NOMO-1 (cell line): ENCODE measurements at regions not wholly inside any gene's neighbourhood (a gene's known extent, or its start where the extent isn't known, plus 50 kb on each side); places are given as distances from the start of the nearest gene placed in this dataset.
"Not testable (repeated sequence)": the region's sequence is repeated elsewhere in the genome, so short reads cannot be mapped to it uniquely, and the experiment has no call there.

Source experiments
- DNase-seq, 2 experiments: peaks; one replicate each; lab custom pipeline; 2025; ENCODE audit not compliant: unreplicated experiment in 2 of 2; lab: John Stamatoyannopoulos, UW

DNA sequence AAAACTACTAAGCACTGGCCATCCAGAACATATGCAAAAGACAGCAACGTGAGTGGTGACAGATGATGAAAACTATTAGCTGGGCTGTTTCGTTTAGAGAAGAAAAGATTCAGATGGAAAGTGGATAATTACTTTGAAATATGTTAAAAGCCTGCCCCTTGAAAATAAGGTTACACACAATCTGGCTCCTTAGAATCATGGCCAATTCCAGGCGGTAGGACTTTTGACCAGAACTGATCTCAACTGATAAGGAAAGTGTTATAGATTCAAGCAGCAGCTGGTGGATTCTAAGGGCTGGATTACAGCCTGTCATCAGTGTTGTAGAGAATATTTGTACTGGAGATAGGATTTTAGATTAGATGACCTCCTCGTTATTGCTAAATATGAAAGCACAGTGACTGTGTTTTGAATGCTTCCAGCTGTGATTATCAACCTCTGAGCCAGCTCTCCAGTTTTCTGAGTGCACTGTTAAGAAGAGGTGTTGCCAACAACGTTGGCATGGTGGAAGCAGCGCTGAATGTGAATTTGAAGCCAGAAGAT, 75.1 kb downstream of the KBTBD2 start:
- not testable (repeated sequence) for DNase-seq

DNA sequence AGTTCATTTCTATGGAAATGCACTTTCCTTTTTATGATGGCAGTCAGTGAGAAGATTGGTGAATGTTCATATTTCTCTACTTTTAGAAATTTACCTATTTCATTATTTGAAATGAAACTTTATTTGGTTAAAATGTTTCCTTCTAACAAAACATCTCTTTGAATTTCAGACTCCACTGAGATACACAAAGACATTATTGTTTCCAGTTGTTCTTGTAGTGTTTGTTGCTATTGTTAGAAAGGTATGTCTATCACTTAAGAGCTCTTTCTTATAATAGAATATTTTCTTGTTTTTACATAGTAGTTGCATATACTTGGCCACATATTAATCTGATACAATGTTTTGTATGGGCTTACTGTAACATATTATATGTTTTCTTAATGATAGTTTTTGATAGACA, 76.8 kb downstream of the KBTBD2 start:
- DNase-seq = not testable (repeated sequence)

DNA sequence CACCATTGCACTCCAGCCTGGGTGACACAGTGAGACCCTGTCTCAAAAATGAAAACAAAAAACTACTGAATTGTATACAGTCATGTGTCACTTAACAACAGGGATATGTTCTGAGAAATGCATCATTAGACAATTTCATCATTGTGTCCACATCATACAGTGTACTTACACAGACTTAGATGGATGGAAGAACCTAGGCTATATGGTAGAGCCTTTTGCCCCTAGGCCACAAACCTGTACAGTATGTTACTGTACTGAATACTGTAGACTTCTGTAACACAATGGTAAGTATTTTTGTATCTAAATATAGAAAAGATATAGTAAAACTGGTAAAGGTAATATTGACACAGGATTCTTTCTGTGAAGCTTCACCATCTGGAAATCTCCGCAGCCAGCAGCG, 81.7 kb downstream of the KBTBD2 start:
- DNase-seq = no peak

DNA sequence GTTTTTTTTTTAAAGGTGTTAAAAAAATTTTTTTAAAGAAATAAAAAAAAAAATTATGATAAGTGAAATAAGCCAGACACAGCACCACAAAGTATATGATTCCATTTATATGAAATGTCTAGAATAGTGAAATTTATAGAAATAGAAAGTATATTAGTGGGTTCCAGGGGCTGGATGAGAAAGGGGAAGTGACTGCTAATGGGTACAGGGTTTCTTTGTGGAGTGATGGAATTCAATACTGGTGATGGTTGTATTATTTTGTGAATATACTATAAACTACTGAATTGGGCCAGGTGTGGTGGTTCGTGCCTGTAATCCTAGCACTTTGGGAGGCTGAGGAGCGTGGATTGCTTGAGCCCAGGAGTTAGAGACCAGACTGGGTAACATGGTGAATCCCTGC, 82.2 kb downstream of the KBTBD2 start:
- DNase-seq = no peak

DNA sequence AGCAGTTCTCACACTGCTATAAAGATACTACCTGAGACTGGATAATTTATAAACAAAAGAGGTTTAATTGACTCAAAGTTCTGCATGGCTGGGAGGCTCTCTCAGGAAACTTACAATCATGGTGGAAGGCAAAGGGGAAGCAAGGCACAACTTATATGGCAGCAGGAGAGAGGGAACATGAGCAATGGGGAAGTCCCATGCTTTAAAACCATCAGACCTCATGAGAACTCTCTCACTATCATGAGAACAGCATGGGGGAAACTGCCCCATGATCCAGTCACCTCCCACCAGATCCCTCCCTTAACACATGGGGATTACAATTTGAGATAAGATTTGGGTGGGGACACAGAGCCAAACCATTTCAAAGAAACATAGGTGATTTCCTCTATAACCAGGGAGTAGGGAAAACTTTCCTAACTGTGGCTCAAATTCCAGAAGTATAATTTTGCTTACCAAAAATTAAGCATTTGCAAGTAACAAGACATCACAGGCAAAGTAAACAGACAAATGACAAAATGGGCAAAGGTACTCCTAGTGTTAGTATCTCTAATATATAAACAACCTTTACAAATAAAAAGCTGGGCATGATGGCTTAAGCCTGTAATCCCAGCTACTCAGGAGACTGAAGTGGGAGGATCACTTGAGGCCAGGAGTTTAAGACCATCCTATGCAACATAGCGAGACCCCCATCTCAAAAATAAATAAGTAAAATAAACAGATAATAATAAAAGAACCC, 88.0 kb downstream of the KBTBD2 start:
- DNase-seq = no peak

DNA sequence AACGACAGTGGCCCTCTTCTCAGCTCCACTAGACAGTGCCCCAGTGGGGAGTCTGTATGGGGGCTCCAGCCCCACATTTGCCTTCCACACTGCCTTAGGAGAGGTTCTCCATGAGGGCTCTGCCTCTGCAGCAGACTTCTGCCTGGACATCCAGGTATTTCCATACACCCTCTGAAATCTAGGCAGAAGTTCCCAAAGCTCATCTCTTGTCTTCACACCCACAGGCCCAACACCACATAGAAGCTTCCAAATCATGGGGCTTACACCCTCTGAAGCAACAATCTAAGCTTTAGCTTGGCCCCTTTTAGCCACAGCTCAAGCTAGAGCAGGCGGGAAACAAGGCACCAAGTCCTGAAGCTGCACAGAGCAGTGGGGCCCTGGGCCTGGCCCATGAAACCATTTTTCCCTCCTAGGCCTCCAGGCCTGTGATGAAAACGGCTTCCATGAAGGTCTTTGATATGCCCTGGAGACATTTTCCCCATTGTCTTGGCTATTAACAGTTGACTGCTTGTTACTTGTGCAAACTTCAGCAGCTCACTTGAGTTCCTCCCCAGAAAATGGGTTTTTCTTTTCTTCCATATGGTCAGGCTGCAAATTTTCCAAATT, 89.2 kb downstream of the KBTBD2 start:
- no peak for DNase-seq

DNA sequence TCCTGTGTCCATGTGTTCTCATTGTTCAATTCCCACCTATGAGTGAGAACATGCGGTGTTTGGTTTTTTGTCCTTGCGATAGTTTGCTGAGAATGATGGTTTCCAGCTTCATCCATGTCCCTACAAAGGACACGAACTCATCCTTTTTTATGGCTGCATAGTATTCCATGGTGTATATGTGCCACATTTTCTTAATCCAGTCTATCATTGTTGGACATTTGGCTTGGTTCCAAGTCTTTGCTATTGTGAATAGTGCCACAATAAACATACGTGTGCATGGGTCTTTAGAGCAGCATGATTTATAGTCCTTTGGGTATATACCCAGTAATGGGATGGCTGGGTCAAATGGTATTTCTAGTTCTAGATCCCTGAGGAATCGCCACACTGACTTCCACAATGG, 98.5 kb downstream of the KBTBD2 start:
- DNase-seq = not testable (repeated sequence)

DNA sequence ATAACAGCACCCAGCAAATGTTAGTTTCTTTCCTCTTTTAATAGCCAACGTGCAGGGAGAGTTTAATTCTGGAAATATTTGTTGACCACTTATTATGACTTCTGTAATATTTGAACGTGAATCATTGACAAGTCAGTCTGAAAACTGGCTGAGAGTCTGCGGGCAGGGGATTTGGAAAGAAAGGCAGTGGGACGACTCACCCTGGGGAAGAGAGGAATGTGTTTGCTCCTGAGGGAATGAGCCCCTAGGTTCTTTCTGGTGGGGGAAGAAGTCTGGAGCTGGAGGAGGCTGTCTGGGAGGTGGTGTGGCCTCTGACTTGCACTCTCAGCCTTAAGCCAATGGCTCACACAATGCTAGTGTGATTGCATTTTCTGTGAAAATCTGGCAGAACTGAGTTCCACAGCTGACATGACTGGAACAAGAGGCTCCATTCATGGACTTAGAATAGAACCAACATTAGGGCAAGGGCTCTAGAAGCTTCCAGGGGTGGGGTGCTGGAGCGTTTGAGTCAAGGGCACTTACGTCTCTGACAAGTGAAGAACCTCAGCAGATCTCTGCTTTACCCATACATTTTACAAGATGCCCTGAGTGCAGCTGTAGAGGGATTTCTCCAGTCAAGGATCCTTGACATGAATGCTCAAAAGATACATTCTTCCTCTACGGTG, 100.7 kb downstream of the KBTBD2 start:
- DNase-seq = not testable (repeated sequence)

DNA sequence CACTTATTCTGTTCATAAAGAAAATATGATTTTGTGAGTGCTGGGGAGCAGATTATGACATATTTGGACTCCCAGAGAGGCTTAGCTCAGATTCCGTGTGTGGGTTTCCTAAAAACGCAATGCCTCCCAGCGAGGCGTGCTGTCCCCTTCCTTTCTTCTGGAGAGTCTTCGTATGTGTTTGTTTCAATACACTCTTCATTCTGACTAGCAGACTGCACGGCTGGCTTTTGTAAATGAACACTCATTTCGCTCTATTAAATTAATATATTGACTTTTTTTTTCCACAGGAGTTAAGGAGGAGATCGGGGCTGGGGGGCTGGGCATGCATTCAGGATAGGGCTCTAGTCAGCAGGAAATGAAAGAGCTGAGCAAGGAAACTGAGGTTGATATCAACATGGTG, 102.3 kb downstream of the KBTBD2 start:
- DNase-seq = not testable (repeated sequence)

DNA sequence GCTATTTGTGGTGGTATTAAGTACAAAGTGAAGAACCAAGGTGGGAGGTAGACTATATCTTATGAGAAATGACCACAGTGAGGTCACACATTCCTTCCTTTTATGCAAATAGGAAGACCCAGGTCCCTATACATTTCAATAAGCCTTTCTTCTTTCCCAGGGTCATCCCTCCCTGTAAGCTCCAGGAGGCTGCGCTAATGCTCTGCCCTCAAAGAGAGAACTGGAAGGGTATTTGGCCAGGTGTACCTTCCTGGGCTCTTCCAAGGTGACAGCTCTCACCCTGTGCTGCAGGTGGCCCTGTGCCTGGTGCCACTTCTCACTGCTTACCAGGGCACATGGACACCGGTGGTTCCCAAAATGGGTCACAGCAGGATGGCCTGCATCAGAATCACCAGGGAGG, 103.4 kb downstream of the KBTBD2 start:
- DNase-seq = not testable (repeated sequence)

DNA sequence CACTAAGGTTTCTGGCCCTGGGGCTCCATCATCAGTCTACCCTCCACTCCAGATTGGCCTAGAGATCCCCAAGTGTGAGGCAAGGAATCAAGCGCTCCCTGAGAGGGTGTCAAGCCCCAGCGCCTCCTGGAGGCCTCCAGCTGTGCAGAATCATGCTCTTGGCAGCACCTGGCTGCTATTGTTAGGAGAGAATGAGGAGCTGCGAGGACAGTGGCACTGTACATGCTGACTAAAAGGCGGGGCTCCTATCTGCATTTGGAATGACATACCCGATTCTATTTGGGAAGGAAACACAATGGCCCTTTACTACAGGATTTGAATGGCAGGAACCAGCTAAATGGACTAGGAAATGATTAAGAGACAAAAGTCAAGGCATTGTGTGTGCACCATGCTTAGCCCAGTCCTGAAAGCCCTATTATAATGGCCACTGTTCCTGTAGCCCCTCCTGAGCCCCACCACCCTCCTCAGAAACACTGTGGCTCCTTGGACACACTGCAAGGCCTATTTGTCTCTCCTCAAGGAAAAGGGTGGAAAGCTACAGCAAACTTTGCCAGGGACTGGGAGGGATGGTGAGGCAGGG, 106.1 kb downstream of the KBTBD2 start:
- DNase-seq = not testable (repeated sequence)

DNA sequence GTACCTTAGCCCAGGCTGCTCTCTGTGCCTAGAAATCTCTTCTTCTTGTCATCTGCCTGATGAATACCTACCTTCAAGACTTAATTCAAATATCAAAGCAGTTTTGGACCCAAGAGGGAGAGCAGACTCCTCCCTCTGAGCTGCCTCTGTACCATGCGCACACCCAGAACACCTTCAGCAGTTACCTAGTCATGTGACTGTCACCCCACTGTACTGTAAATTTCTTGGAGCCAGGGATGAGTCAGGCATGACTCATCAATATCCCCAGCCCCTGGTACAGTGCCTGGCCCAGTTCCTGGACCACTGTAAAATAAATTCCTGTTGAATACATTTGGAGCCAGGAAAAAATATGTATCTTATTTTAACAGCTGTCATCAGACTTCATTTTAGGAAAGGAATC, 111.7 kb downstream of the KBTBD2 start:
- DNase-seq = not testable (repeated sequence)

DNA sequence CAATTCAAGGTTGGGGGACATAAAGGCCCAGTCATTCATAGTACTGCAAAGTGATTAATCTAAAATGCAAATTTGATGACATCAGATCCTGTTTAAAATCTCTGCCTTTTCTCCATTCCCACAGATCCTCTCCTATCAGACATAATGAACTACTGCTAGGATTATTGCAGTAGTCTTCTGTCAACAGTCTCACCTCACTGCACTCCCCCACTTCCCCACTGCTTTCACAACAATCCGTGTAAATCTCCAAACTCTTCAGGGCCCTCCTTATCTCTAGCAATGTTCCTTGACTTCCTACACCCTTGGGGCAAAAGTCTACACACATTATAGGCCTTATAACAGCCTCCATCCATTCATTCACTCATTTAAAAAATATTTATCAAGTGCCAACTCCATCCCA, 112.4 kb downstream of the KBTBD2 start:
- no peak for DNase-seq

DNA sequence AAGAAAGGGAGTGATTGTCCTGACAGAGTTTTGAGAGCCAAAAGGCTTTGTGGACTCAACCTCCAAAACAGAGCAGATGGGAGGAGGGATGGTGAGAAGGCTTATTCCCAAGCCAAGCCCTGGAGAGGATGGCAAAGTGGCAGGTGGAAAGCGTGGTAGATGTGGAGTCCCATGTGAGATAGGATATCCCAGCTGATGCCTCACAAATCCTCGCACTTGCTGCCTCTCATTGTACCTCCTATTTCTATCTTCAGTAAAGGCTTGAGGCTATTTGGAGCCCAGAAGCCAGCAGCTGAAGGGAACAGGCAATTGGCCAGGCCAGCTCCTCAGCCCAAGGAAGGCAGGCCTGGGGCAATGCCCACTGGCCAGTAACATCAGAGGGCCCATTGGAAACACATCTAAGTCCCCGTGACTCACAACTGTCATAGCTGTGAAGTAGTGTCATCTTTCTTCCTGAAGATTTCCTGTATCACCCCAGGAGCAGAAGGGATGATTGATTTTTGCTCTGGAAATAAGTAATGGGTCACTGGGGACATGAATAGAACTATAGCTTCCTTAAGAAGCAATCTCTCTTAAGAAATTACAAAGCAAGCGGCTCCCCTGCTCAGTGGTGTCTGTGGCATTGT, 114.4 kb downstream of the KBTBD2 start:
- DNase-seq = not testable (repeated sequence)

DNA sequence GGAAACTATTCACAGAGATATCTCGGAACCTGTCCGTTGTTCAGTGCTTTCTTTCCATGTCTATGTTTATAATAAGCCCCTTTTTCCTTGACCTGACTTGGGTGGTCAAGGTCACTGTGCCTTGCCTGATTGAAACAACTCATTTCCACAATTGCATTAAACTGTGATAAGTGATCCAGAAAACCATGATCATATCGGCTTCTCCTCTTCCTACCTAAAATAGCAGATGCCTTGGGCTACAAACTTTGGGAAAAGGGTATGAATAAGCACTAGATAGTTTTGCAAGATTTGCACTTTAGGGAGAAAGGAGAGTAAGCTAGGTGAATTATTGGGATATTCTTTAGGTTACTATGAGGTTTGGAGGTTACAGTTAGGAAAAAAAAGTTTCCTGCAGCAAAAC, 115.2 kb downstream of the KBTBD2 start:
- DNase-seq = not testable (repeated sequence)

DNA sequence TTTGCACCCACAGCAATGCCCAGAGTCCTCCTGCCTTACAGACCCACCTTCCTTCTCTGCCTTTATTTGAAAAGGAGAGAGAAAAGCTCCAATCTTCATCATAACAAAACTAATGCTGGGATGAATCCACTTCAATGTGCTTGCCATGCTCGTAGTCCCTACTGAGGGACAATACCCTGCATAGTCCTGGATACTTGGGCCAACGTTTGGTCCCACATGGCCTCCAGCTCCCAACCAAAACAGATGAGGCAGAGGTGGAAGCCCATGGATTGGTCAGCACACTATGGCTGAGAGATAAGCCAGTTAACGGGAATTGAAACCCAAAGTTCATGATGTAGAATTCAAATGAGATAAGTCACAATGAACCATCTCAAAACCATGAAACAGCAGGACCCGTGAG, 115.8 kb downstream of the KBTBD2 start:
- not testable (repeated sequence) for DNase-seq

DNA sequence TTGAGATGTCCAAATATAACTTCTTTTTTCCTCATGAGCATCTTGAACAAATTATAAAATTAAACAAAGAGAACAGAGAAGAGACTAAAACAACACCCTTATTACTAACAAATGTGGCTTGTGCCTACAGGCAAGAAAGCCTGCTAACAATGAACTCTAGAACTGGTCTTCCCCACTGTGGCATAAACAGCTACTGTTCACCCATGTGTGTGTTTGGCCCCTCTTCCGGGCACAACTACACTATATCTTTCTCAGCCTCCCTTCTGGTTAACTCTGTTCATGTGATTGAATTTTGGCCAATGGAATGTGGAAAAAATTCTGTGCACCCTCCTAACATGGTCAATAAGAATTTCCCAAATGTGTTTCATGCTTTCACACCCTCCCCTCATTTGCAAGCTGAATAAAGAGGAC, 117.0 kb downstream of the KBTBD2 start:
- DNase-seq = no peak

DNA sequence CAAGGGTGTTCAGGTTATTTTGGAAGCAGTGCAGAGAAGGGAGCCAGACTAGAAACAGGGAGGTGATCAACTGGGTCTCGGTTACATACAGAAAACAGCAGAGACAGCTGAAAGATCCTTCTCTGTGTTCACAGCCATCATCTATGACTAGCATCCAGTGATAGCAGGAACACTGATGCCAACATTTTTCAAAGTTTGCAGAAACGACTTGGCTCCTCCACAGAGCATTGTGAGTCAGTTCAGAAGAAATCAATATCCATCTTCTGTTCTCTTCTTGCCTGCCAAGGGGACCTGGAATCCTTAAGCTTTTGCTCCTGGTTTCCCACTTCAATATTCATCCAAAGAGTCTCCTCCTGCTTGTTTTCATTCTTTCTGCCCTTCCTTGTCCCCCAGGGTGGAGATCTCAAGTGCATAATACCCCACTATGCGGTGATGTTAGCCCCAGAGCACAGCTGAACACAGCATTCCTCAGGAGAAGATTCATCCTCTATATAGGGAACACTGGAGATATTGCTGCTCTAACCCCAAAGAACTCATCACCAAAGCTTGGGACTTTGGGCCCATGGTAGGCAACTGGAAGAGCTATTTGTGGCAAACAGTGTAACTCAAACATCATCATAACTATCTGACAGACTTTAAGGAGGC, 122.6 kb downstream of the KBTBD2 start:
- not testable (repeated sequence) for DNase-seq

DNA sequence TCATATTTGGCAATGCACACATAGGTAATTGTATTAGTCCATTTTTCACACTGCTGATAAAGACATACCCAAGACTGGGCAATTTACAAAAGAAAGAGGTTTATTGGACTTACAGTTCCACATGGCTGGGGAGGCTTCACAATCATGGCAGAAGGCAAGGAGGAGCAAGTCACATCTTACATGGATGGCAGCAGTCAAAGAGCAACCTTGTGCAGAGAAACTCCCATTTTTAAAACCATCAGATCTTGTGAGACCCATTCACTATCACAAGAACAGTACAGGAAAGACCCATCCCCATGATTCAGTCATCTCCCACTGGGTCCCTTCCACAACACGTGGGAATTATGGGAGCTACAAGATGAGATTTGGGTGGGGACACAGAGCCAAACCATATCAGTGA, 123.2 kb downstream of the KBTBD2 start:
- not testable (repeated sequence) for DNase-seq

DNA sequence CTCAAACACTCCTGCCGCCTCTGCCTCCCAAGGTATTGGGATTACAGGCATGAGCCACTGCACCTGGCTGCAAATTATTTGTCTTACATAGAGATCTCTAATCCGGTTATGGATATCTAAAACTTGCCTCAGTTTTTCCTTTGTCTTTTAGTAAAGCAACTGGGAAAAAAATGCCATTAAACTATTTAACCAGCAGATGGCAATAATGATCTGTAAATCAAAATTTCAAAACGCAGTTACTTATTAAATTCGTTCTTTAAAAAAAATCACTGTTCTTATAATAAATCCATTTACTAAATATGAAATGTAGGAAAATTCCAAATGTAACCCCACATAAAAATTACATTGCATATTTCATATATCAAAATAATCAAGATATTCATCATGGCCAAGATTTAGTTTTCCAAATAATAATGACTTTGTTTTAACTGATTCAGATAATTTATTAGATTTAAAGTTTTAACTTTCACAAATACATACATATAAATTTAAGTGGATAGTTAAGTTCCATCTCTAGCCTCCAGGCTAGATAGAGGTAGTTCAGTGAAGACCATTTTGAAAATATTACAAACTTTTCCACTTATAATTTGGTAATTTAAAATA, 125.8 kb downstream of the KBTBD2 start:
- peak in 1 of 2 experiments; percentile 21 for DNase-seq
